GM21786 (cell line): ENCODE measurements at regions not wholly inside any gene's neighbourhood (a gene's known extent, or its start where the extent isn't known, plus 50 kb on each side); places are given as distances from the start of the nearest gene placed in this dataset.
A peak's percentile ranks its signal among the peaks of the same experiment; 100 is the strongest.
"Not testable (repeated sequence)": the region's sequence is repeated elsewhere in the genome, so short reads cannot be mapped to it uniquely, and the experiment has no call there.

Experiments used
- ATAC-seq: cut with Tn5 transposase; IDR thresholded peaks from one replicate; pipeline ENCODE4 v1.9.1; 2021; ENCODE audit not compliant: unreplicated experiment

DNA sequence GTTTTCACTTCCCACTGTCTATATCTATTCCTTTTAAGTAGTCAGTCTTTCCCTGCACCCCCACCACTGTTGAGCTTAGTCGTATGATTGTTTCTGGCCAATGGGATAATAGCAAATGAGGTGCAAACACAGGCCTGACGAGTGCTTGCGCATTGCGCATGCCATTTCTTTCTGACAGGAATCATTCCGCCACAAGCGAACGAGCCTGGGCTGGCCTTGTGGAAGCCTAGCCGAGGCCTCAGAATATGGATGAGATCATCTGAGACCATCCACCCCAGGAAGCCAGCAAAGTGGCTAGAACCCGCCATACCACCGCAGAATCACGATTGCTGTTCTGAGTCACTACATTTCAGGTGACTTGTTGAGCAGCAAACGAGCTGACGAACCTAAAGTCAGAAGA, 52.2 kb upstream of the PRL start:
- no peak for ATAC-seq

- ATAC-seq, result no peak
Observed at GRCh38 chr6:22349528-22349927, 52.7 kb upstream of the PRL start.

DNA sequence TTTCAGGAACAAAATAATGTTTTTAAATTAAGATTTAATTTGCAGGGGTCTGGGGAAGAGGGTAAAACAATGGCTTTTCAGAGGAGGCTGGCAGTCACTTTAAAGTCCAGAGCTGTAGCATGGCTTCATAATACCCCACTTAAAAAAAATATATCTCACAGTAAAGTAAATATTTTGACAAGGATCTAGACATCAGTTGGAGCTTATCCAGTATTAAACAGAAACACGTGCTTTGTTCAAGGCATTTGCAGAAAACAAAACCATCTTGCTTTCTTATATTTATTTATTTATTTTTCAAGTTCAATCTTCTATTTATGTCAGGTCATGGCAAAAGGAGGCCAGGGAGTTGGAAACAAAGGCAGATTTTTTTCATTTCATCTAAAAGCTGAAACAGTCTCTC, 53.3 kb upstream of the PRL start:
- ATAC-seq, result no peak

DNA sequence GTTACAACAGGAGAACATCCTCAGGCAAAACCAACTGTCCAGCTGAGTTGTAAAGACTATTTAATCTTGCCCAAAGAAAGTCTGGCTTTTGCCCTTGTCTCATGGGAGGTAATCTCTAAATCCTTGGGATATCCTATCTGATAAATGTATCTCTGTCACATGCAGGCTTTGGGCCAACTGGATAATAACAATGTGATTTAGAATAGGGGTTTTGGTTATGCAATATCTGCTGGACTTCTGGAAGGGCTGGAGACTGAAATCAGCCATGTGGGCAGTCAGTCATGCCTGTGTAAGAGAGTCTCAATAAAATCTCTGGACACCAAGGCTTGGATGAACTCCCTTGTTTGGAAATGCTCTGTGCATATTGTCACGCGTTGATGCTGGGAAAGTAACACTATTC, 56.3 kb upstream of the PRL start:
- ATAC-seq, result no peak

- no peak for ATAC-seq
Observed at GRCh38 chr6:22356362-22356940, 59.6 kb upstream of the PRL start.

- peak; percentile 80 for ATAC-seq
Observed at GRCh38 chr6:22357724-22358189, 60.9 kb upstream of the PRL start.

DNA sequence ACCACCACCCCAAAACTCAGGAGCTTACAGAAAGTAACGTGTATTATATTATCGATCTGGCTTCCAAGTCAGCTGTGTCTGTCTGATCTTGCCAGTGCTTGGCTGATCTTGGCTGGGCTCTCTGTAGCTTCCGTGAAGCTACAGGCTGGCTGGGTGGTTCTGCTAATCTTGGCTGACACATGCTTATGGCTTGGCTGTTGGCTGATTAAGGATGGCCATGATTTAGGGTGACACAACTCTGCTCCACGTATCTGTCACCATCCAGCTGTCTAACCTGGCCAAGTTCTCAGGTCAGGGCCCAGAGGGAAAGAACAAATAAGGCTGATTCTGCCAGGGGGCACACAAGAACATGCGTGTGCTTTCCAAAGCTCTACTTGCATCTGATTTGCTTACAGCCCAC, 64.7 kb upstream of the PRL start:
- no peak for ATAC-seq

DNA sequence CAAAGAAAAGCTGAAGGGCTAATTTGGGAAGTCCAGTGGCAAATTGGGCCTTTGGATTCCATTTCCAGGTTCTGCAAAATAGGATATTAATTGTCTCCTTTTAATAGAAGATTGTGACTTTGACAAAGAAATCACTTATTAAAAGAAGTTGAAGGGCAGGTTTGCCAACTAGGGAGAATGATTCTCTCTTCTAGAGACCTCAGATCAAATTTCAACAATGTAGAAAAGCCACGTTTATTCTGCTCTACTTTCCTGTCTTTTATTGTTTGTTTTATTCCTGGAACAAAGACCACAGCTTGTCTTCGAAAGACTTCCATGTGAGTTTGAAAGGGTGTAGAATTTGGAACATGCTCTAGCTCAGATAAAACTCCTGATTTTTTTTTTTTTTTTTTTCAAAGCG, 65.5 kb upstream of the PRL start:
- ATAC-seq, result no peak

DNA sequence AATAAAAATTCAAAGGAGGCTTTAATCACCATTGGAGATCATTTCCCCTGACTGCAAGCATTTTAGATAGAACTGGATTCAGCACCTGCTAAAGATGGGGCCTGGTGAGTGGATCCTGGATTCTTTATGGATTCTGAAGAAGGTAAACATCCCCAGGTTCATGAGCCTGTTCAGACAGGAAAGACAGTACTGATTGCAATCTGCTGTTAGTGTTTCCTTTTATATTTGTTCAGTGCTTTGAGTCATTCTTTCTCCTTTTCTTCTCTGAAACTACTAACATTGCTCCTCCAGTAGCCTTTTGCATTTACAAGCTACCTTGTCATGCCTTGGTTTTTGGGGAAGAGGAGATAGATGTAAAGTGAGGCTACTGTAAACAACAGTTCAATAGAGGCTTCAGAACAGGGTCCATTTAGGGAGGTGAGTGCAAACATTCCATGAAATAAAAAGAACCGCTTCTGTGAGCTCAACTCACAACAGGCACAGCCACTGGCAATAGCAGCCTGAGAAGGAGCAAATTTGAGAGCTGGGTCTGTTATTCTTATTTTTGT, 66.4 kb upstream of the PRL start:
- no peak for ATAC-seq

DNA sequence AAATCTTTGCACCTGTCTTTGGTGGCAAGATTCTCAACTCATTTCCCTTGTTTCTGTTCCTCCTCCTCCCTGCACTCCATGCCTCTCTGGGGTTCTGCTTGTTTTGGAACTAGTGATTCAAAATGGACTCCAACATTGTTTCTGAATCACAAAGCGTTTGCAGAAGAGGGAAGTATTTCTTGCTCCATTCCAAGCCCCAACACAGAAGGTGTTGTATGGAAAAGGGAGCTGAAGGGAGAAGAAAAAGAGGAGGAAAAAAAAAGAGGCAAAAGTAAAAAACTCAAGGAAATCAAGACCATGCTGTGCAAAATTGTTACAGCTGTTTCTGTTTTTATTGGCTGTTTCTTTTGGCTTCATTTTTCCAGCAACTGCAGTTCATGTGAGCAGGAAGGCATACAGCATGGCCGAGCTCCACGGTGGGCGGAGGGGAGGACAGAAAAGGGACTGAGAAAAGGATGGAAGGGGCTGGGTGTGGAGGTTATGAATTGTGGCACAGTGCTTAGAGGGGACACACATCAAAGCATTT, 66.9 kb upstream of the PRL start:
- ATAC-seq, result no peak

DNA sequence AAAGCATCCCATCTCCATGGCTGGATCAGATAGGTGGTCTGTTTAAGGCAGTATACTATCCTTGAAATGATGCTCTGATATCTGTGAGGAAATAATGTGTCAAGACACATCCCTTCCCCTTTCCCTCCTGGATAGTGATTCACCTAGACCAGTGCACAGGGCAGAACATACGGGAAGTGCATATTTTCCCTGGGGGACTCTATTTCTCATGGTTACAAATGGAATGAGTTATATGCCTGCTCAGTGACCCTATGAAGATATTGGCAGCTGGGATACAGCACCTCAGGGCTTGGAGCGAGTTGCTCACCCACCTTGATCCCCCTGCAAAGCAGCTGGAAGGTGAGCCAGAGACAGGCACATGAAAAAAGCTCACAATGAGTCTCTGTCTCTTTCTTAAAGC, 67.5 kb upstream of the PRL start:
- ATAC-seq, result no peak

DNA sequence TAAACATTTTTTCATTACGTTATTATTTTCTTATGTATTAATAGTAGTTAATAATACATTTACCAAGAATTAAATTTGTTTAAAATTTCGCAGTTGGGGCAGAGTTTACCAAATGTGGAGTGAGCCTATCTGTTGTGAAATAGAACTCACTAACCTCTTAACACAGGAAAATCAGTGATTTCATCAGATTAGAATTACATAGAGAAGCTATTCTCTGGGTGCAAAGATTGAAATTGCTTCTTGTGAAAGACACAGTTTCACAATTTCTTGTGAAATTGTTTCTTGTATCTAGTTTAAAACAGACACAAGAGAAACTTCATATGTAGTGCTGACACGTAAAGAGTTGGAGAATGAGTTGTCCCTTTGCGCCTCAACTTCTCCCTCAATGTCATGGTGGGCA, 69.4 kb upstream of the PRL start:
- no peak for ATAC-seq

DNA sequence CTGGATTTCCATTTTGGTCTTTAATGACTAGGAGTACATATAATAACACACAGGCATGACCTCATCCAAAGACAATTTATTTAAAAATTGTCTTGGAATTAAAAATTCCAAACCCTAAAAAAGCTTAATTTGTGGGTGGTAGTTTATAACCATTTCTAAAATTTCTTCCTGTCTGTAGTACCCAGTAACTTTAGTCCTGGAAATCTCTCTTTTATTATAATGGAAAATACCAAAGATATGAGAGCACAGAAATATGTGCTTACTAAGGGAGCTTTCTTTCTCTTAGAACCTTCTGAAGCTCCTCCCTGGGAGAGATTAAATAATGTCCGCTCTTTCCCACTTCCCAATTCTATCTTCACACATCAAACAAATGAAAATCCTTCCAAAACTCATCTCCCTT, 70.5 kb upstream of the PRL start:
- no peak for ATAC-seq

DNA sequence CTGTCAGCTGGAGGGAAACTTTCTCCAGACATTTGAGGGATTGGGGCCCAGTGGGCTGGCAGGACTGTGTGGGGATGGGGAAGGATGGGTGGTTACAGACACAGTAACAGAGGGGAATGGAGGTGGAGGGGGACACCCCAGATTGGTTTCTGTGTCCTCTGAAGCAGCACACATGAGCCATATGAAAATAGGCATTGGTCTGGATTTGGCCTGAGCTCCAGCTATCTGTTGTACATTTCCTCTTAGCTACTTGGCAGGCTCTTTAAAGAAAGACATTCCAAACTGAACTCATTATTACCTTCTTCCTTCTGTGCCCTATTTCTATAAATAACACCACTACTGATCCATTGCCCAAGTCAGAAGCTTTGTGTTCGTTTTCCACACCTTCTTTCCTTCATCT, 72.0 kb upstream of the PRL start:
- no peak for ATAC-seq

GRCh38 chr6:22372922-22373321, 76.1 kb upstream of the PRL start:
- ATAC-seq, result peak; percentile 96

- ATAC-seq, result not testable (repeated sequence)
Observed at GRCh38 chr6:22374950-22375349, 78.1 kb upstream of the PRL start.

- ATAC-seq, result not testable (repeated sequence)
Observed at GRCh38 chr6:22376293-22376692, 79.5 kb upstream of the PRL start.

- not testable (repeated sequence) for ATAC-seq
Observed at GRCh38 chr6:22378536-22378935, 81.7 kb upstream of the PRL start.

GRCh38 chr6:22380236-22380635, 83.4 kb upstream of the PRL start:
- no peak for ATAC-seq

DNA sequence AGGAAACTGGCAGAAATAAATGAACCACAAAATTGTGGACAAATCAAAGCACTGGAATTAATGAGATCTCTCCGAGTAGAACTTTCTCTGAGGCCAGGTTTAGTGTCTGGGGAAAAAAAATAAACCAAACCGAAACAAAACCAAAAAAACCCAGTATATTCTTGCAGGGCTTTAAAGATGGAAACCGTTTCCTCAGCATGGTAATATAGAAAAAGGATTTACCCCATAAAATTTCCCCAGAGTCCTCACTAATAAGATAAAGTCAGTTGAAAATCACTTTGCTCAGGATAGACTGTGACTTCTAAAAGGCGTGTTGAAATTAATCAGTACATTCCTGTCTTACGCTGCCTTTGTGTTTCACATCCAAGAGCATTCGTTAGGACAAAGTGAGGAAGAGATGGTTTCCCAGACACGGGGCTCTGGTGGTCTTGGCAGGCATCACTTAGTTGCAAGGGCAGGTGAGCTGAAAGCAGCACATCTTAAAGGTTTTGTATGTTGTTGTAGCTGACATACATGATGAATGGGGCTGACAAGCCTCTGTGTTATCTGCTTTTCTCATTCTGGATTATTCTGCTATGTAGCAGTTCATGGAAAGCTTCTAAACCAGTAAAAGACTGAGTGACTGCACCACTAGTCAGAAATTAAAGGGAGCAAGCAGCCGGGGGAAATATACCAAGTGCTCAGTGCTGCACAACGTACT, 85.2 kb upstream of the PRL start:
- ATAC-seq, result no peak

- no peak for ATAC-seq
Observed at GRCh38 chr6:22383016-22383415, 86.2 kb upstream of the PRL start.

- ATAC-seq, result no peak
Observed at GRCh38 chr6:22392711-22393110, 95.9 kb upstream of the PRL start.
